Smooth muscle cell of the brain vasculature (primary cell): ENCODE measurements at regions not wholly inside any gene's neighbourhood (a gene's known extent, or its start where the extent isn't known, plus 50 kb on each side); places are given as distances from the start of the nearest gene placed in this dataset.
A peak's percentile ranks its signal among the peaks of the same experiment; 100 is the strongest.

Experiments used
- DNase-seq: peaks from one replicate; pipeline ENCODE4 v3.0.0-alpha.2; 2012; ENCODE audit warnings: low read depth, low spot score

DNA sequence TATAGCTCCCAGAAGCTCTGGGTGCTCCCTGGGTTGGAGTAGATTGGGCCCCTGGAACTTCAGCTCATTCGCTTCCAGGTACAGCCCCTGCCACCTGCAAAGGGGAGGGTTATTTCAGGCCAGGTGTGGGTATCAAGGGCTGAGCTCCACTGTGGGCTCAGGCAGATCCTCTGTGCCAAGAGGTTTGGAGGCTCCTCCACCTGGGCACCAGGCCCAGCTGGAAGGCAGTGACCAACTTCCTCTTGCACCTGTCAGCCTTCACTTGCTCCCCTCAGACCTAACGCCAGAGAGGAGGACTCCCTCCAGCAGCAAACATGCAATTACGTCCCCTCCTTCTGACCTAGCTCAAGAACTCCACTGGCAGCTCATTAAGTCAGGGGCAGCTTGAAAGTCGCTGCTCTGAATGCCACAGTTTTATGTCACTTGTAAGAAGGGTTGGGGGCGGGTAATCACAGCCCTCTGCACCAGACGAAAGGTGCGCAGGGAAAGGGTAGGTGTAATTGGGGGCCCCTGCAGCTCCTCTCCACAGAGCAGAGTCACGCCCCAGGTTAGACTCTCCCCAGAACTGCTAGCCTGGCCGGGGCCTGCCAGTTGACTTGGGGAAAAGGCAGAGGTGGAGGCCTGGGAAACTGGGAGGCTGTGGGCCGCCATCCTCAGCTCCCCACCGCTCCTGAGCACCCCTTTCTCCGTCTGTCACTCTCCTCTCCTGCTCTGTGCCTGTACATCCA lies 125.0 kb upstream of the TMPRSS2 start:
- DNase-seq, result no peak

DNA sequence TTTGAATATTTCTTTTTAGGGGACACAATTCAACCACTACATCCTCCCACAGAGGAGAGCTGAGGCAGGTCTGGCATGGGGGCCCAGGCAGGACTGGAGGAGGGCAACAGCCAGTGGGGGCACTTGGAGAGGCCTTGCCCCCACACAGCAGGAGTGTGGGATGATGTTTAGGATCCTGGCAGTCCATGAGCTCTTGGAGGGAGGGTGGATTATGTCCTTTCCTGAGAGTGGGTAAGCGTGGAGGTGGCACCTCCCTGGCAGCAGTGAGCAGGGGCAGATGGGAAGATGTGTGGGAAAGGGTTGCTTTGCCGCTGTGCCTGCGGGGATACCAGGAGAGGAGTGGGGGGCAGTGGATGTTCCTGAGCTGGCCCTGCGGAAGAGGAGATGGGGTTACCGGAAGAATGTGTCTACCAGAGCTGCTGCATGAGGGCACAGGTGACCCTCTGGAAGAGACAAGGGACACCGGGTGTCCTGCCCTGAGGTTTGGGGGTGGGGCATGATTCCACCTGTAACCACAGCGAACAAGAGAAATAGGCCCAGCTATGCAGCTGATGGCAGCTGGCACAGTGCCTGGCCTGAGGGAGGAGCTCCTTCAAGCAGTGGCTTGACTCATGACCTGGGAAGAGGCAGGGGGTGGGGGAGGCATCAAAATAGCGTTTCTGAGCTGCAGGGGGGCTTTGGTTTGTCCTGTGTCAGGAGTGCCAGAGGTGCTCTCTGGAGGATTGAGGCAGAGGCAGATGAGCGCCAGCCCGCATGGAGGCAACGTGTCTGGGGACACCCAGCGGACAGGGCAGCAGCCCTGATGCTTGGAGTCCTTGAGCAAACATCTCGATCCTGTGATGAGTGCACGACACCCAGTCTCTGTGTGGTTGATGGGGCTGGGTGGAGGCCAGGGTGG lies 123.9 kb upstream of the TMPRSS2 start:
- no peak for DNase-seq

DNA sequence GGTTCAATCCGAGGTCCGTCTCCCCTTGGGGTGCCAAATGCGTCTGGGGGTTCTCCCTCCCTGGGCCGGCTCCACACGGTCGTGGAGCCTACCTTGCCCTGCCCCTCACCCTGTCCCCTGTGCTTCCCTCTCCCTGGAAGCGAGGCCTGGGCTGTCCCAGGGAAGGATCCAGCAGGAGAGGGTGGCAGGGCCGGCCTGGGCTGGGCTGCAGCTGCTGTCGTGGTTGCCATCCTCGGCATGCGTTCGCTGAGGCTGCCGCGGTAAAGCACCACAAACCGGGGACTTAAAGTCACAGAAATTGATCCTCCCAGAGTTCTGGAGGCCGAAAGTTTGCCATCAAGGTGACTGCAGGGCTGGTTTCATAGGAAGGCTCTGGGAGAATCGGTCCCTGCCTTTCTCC lies 123.0 kb upstream of the TMPRSS2 start:
- no peak for DNase-seq

DNA sequence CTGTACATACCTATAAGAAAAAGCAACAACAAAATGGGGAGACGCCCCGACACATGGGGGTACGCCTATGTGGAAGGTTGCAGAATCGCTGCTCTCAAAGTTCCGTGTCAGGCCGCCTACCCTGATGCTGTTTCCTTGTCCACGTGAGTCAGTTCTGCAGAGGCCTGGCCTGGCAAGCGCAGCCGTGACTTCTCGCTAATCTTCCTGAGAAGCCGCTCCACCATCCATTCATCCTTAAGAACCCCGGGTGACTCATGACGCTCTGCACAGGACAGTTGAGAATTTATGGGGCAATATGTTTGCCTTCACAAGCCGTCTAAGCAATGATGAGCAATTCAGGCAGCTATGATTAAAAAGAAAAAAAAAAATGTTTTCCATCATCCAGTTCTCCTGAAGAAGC lies 122.3 kb upstream of the TMPRSS2 start:
- DNase-seq, result no peak

DNA sequence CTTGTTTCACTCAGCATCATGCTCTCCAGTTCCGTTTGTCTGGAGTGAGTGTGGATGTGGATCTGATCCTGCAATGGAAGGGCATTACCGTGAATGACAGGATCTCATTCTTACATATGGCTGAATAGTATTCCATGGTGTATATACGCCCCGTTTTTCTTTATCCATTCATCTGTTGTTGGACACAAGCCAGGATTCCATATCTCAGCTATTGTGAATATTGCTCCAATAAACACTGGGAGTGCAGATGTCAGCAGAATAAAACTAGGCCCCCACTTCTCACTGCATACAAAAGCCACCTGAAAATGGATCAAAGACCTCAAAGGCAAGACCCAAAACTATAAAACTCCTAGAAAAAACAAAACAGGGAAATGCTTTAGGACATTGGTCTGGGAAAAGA lies 120.3 kb upstream of the TMPRSS2 start:
- no peak for DNase-seq

DNA sequence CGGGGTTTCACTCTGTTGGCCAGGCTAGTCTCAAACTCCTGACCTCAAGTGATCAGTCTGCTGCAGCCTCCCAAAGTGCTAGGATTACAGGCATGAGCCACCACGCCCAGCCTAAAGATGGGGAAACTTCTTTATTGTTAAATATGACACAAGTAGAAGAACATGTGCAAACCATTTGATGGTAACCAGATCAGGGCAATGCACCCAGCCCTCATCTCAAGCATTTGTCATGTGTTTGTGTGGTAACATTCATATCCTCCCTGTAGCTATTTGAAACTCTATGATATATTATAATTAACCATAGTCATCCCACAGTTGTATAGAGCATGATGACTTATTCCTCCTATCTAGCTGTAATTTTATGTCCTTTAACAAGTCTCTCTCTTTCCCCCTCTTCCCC lies 119.5 kb upstream of the TMPRSS2 start:
- DNase-seq, result no peak

DNA sequence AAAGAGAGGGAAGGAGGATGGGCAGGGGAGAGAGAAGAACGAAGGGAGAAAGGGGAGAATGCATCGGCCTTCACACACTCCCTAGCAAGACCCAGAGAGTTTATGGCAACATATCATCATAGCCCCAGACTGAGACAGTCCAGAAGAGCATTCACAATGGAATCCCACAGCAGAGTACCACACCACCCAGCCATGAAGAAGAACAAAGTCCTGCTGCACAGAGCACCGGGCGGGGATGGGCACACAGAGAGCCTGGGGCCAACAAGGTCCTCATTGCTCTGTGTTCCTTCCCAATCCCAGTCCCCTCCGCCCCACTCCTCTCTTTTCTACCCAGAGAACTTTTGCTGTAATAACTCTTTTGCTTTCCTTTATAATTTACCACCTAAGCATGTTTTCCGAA lies 118.1 kb upstream of the TMPRSS2 start:
- no peak for DNase-seq

DNA sequence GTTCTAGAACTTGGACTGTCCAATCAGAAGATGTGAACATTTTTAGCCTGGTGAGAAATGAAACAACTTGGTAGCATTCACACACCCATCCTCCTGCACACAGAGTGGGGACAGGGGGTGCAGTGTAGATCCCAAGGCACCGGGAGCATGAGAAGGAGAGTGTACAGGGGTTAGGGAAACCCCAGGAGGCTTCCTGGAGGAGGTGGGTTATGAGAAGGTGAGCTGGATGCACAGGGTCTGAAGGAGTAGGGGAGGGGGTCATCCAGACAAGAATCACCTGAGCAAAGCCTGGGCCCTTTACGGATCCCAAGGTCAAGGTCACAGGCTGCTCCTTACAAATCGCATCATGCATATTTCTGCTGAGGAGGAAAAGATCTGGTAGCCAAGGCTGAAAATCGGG lies 117.5 kb upstream of the TMPRSS2 start:
- DNase-seq, result no peak

DNA sequence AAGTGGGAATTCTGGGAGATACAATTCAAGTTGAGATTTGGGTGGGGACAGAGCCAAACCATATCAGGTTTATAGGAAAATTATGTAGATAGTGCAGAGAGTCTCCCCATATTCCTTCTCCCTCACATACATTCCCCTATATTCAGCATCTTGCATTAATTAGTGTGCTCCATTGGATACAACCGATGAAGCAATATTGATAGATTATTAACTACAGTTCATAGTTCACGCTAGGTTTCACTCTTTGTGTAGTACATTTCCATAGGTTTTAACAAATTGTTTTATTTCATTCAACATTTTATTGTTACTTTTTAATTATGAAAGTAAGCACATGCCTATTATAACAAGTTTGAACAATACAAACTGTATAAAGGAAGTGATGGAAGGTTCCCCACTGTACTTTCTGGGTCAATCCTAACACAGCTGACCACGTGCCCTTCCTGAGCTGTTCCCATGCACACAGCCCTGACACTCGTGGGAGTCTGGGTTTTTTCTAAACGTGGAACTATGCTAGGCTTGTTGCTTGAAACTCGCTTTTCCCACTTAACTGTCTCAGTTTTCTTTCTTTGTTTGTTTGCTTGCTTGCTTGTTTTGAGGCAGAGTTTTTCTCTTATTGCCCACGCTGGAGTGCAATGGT lies 116.8 kb upstream of the TMPRSS2 start:
- DNase-seq, result no peak

DNA sequence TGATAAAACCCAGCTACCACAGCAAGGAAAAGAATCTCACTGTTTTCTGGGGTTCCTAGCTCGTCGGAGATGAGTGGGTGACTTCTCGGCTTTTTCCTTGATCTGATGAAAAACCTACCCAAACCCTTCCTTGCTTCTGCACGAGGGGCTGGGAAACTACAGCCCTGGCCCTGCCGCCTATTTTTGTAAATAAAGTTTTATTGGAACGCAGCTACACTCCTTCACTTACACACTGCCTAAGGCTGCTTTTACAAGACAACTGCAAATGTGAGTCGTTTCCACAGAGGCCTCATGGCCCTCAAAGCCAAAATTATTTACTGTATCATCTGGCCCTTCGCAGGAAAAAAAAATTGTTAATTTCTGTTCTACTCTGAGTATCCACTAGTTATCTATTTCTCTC lies 116.0 kb upstream of the TMPRSS2 start:
- DNase-seq, result no peak

DNA sequence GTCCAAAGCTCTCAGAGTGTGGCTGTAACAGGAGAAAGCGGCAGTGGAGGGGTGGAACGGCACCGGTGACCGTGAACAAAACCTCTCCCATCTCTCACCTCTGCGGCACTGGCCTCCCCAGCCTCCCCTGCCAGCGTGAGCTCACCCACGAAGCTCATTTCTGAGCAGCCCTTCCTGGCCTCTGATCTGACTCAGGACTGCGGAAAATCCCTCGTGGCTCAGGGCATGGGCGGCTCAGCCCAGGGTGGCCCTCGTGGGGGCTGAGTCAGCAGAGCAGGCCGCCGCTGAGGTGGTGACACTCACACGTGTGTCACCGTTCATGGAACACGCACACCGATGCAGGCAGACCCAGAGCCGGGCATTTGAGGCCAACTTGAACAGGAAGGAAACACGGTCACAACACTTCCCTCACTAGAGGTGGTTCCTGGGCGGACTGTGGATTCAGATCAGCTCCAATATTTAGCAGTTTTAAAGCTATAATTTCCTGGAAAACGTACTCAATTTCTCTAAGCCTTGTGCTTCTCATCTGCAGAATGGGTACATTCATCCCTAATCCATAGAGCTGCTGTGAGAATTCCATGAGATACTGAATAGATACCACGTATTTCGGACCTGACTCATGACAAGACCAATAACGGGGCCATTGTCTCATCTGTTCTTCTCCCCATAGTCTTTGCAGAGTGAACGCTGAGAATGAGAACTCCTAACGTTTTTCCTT lies 115.0 kb upstream of the TMPRSS2 start:
- no peak for DNase-seq

DNA sequence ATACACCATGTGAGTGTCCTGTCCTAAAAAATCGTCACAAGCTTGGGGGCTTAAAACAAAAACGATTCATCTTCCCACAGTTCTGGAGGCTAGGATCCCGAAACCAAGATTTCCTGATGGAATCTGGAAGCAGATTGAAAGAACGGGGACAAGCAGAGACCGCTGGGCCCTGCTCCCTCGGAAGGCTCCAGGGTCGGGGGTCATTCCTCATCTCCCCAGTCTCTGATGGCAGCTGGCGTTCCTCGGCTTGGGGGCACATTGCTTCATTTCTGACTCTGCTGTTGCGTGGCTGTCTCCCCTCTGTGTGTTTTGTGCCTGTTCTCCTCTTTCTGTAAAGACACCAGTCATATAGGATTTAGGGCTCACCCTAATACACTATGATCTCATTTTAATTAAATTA lies 114.2 kb upstream of the TMPRSS2 start:
- no peak for DNase-seq

DNA sequence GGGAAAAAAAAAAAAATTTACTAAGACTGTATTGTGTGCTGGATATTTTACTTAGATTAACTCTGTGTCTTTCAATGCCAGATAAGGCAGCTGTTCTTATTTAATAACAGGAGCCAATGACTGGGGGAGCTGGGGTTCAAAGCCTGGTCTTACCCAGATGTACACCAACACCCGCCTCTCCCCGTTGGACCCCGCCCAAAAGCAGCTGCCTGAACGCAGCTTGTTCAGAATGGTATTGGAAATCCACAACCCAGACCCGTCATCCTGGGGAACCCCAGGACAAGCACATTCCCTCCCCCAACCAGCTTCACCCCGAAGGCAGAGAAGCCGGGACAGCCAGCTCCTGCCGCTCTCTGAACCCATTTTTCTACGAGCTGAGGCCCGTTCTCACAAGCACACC lies 113.6 kb upstream of the TMPRSS2 start:
- no peak for DNase-seq

DNA sequence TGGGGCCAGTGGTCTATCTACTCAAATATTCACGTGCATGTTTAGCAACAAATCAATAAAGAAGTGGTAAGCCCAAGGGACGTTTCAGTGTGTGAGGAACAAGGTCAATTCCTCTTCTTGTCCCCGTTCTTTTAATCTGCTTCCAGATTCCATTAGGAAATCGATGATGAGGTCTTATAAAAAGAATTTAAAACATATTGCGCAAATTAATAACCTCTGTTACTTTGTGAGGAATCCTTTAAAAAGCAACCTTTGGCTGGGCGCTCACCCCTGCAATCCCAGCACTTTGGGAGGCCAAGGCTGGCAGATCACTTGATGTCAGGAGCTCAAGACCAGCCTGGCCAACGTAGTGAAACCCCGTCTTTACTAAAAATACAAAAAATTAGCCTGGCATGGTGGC lies 113.0 kb upstream of the TMPRSS2 start:
- no peak for DNase-seq

DNA sequence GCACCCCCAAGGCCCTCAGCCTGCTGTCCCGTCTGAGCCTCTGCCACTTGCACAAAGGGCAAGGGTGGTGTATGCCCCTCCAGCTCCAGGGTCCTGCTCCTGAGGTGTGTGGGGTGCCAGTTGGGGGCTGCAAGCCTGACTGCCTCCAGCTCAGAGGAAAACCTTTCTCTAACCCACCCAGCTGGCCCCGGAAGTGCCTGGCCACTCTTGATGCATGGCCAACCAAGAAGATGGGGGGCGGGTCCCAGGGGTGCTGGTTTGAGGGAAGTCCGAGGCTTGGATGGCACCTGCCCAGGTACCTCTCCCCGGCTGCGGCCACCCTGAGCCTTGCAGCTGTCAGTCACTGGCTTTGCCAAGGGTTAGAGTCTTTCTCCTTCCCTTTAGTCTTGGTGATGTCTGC lies 112.6 kb upstream of the TMPRSS2 start:
- no peak for DNase-seq

DNA sequence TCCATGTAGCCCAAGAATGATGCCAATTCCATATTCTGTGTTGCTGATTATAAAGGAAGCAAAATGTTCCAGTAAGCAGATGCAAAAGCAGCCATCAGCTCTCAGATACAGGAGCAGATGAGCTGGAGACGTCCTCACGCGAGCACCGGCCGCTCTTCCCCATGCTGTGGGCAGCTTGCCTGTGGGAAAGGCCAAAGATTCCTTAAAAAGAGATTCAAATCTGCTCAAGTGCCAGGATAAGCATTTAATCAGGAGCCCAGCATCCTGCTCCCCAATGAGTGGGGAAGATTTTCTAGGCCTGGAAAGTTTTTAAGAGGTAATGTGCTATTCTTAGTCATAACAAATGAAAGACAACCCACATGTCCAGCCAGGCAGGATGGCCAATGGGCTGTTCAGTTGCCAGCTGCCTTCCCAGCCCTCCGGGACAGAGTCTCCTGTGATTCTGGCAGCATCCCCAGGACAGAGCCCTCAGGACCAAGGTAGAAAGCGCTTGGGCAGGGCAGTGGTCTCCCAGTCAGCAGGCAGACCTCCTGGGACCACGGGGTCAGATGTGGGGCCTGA lies 108.2 kb upstream of the TMPRSS2 start:
- no peak for DNase-seq

DNA sequence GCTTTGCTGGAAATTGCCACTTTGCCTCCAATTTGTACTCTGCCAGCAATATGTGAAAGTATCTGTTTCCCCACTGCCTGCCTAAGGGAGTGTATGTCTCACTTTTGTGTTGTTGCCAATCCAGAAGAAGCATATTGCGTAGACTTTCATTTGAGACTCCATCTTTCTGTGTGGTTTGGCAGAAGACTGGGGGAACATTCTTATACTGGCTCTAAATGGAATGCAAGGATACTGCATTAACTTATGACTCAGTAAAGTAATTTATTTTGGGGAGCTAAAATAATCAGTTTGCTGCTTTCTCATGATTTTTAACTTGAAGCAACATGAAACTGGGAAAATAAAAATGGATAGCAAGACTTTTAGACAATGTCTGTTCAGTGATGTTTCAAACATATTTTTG lies 107.7 kb upstream of the TMPRSS2 start:
- DNase-seq, result no peak

DNA sequence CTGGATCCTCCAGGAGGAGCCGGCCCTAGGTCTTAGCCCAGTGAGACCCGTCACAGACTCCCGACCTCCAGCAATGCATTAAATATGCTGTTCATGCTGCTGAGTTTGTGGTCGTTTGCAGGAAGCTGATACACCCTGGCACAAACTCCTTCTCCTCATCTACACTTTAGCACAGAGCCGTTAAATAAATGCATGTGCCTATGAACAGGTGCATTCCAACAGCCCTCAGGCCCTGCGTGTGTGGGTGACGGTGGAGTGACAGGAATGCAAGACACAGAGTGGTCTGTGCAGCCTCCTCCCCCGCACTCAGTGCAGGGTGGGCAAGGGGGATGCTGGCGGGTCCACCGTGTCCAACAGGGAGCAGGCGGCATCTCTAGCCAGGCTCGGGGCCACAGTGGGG lies 106.6 kb upstream of the TMPRSS2 start:
- DNase-seq, result no peak

DNA sequence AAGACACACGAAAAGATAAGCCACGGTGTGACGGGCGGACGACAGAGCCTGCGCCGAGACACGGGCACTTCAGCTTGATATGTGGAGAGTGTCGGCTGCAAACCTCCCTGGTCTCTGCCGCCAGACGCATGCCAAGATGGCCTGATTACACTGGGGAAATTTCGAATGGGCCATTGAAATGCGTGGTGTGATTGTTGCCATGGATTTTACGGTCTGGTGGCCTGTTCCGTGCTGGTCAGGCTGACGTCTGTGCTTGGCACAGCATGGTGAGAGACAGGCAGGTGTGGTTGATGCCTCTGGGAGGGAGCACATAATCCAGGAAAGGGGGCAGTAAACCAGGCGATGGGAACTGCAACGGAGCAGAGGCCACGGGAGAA lies 105.6 kb upstream of the TMPRSS2 start:
- DNase-seq, result no peak

DNA sequence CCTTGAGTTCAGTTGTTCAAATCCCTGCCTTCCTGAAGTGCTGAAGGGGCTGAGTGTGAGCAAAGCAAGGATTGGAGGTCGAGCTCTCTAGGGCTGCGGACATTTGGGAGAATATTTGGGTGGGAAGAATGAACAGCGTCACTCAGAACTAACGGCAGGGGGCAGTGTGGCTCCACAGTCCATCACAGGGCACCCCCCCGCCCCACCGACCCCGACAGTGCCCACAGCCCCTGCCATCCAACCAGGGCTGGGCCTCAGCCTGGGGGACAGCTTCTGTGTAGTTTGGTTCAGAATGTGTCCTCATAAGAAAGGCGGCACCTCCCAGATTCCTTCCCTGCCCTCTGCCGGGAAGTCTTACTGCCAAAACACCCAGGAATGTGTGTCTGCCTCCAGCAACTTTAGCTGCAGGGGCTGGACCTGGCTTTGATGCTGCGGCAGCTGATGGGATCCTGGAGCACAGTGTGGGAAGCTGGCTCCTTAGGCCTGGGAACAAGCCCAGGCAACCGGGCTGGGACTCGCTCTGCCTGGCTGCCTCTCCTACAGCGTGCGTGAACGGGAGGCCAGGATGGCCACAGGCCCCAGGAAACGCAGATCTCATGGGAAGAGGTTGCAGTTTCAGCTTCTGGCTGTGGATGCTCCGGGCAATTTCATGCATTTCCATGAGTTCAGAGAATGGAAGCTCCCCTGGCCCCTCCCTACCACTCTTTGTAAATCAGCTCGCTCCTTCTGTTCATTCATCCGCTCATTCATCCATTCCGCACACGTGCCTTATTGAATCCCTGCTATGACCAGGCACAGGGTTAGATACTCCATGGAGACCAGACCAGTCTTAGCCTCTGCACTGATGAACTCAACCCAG lies 104.9 kb upstream of the TMPRSS2 start:
- peak; percentile 67 for DNase-seq
